HG02610 (cell line): ENCODE measurements at regions not wholly inside any gene's neighbourhood (a gene's known extent, or its start where the extent isn't known, plus 50 kb on each side); places are given as distances from the start of the nearest gene placed in this dataset.

Source experiments
- ATAC-seq: cut with Tn5 transposase; IDR thresholded peaks from one replicate; pipeline ENCODE4 v1.9.1; 2021; ENCODE audit warnings: mild to moderate bottlenecking, moderate library complexity; ENCODE audit not compliant: unreplicated experiment

DNA sequence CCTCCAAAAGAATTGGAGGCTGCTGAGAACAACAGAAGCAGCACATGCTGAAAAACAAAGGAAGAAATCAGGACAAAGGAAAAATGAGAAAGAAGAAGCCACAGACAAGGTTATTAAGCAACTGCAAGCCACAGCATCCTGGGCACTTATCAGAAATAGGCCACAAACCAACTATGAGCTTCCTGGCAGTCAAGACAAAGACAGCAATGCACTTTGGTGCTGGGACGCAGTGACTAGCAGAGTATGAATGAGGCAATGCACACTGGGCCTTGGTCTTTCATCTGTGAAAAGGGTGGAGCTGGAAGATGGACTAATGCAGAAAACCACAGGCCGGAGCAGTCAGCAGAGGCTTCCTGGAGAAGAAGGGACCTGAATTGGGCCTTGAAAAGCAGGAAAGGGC is 56.0 kb upstream of the LINGO1 start:
- ATAC-seq, result no peak

DNA sequence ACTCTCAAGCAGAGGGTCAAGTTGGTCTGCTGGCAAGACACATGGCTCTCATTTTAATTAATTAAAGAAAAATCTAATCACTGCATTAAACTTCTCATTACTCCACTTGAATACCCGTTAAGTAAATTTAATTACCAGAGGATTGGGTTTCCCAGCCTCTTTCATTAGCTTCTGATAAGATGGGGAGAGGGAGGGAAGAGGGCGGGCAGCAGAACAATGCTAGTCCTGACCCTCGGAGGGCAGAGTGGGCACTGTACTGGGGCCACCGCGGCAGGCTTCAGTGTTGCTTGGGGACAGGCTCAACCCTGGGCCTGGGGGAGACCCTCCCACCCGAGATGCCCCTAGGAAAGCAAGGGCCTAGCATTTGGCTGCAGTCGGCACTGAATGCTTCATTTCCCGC is 55.6 kb upstream of the LINGO1 start:
- ATAC-seq, result no peak

DNA sequence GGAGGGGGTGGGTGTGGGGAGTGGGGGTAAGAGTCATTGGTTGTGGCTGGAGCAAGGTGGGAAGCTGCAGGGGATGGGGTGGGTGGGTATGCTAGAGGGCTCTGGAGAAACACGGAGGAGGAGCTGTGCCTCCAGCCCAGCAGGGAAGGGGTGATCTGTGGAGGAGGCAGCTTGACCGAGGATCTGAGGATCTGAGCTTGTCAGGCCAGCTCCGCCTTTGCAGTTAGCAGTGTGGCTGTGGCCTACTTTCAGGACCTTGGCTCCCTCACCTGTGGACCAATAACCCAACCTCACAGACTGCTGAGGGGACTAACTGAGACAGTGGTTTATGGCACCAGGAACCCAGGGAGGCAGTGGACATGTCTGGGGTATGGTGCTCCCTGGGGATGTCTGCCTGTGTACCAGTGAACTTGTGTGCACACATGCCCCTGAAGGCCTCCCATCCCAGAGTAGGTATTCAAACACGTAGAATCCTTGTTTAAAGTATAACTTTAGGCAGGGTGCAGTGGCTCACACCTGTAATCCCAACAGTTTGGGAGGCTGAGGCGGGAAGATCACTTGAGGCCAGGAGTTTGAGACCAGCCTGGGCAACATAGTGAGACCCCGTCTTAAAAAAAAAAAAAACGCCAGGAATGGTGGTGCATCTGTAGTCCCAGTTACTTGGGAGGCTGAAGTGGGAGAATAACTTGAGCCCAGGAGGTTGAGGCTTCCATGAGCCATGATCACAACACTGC is 52.5 kb upstream of the LINGO1 start:
- ATAC-seq, result no peak

DNA sequence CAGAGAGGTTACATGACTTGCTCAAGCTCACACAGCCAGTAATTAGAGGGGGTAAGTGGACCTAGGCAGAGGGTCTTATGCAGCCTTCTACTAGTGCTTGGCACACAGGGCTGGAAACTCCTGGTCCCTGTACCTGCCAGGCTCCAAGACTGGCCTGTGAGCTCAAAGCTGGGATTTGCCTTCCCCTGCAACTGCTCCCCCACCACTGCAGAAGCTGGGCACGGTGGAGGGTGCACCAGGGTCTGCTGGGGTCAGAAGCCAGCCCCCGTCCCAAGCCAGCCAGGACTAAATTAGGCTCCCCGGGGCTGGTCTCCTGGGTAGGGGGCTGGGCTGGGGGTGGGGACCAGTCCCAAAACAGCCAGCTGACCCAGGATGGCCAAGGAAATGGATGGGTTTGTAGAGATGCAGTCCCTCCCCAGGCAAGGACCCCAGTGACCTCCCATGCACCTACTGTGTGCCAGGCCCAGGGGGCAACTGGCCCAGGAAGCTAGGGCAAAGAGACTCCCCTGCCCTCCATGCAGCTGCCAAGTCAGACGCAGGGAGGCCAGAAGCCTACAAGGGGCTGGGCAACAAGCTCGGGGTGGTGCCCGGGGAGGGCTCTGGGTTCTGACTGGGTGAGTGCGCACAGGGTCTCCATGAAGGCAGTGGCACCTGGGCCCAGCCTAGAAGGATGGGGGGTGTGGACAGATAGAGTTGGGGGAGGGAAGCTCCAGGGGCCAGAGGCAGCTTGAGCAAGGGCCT is 51.8 kb upstream of the LINGO1 start:
- no peak for ATAC-seq

DNA sequence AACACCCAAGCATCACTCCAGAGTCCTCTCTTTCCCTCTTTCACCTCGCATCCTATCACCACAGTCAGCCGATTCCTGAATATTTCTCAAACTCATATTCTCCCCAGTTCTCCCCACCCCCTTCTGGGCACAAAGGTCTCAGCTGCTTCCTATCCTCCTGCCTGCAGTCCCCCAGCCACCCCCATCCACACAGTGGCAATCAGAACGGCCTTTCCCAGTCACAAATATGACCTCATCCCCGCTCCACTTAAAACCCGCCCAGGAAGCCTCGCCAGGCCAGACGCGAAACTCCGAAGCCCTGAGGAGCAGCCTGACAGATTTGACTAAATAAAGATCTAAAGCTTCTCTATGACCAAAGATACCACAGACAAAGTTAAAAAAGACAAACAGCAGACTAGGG is 49.9 kb upstream of the LINGO1 start:
- no peak for ATAC-seq
